Naive thymus-derived CD4-positive, alpha-beta T cell (primary cell): ENCODE measurements at regions not wholly inside any gene's neighbourhood (a gene's known extent, or its start where the extent isn't known, plus 50 kb on each side); places are given as distances from the start of the nearest gene placed in this dataset.

Experiments used
- ATAC-seq: fragments of 150-1000 bp; cut with Tn5 transposase; 2 replicates; pipeline ENCODE4 v1.10.0; 2021; ENCODE audit warnings: mild to moderate bottlenecking, moderate library complexity
- CTCF ChIA-PET: fragments of 350-600 bp; sonication (Branson Sonifier 250); formaldehyde crosslinking; loops from one replicate; lab custom pipeline; 2021; ENCODE audit warnings: antibody characterized with exemption; lab: Charles Lee
- POLR2A ChIA-PET: fragments of 350-600 bp; sonication (Branson Sonifier 250); formaldehyde crosslinking; loops from one replicate; lab custom pipeline; 2021; ENCODE audit warnings: antibody characterized with exemption, inconsistent platforms; lab: Charles Lee
- DNase-seq, 9 donors: peaks; one replicate each; pipeline versions ENCODE4 v3.0.0 to v3.0.0-alpha.2; 2020 to 2022; ENCODE audit warnings: mixed read lengths in 1 of 9
- H3K27ac ChIP-seq: one replicate; pipeline ENCODE4 v1.7.0; 2013; ENCODE audit warnings: mild to moderate bottlenecking, low read depth, low read length, moderate library complexity
- H3K27me3 ChIP-seq, 2 donors: one replicate each; pipeline ENCODE4 v1.7.0; 2013; ENCODE audit warnings: low read length in 2 of 2, mild to moderate bottlenecking in 2 of 2, moderate library complexity in 2 of 2; ENCODE audit not compliant: control insufficient read depth in 2 of 2, insufficient read depth in 2 of 2
- H3K36me3 ChIP-seq, 3 experiments: 1 replicate in 2 of 3; 2 replicates in 1 of 3; pipeline ENCODE4 v1.7.0; 2013; ENCODE audit warnings: low read length in 3 of 3, mild to moderate bottlenecking in 3 of 3, moderate library complexity in 1 of 3; ENCODE audit not compliant: insufficient read depth in 3 of 3, control insufficient read depth in 2 of 3
- H3K4me1 ChIP-seq, 2 donors: one replicate each; pipeline ENCODE4 v1.7.0; 2013; ENCODE audit warnings: low read length in 2 of 2, mild to moderate bottlenecking in 2 of 2, moderate library complexity in 1 of 2; ENCODE audit not compliant: control insufficient read depth in 2 of 2, insufficient read depth in 2 of 2
- H3K4me3 ChIP-seq: 2 replicates; pipeline ENCODE4 v1.7.0; 2013; ENCODE audit warnings: mild to moderate bottlenecking, low read length
- H3K9me3 ChIP-seq, 3 experiments: 1 replicate in 2 of 3; 2 replicates in 1 of 3; pipeline ENCODE4 v1.7.0; 2013; ENCODE audit warnings: low read length in 3 of 3; ENCODE audit not compliant: control insufficient read depth in 2 of 3
- H3K27ac Mint-ChIP-seq, 9 donors: one replicate each; pipeline ENCODE4 v1.8.0; 2020 to 2022; ENCODE audit warnings: mixed read lengths in 9 of 9, mild to moderate bottlenecking in 8 of 9, moderate library complexity in 5 of 9, inconsistent platforms in 2 of 9
- H3K27me3 Mint-ChIP-seq, 5 donors: one replicate each; pipeline ENCODE4 v1.8.0; 2021 to 2022; ENCODE audit warnings: mixed read lengths in 5 of 5, mild to moderate bottlenecking in 1 of 5
- H3K36me3 Mint-ChIP-seq, 5 donors: one replicate each; pipeline ENCODE4 v1.8.0; 2020 to 2022; ENCODE audit warnings: mixed read lengths in 5 of 5, mild to moderate bottlenecking in 3 of 5, inconsistent platforms in 1 of 5
- H3K4me1 Mint-ChIP-seq, 7 donors: one replicate each; pipeline ENCODE4 v1.8.0; 2020 to 2022; ENCODE audit warnings: mixed read lengths in 7 of 7, mild to moderate bottlenecking in 3 of 7, inconsistent platforms in 1 of 7
- H3K4me3 Mint-ChIP-seq, 10 donors: one replicate each; pipeline ENCODE4 v1.8.0; 2020 to 2022; ENCODE audit warnings: mild to moderate bottlenecking in 10 of 10, mixed read lengths in 10 of 10, moderate library complexity in 6 of 10, inconsistent platforms in 2 of 10
- H3K9me3 Mint-ChIP-seq, 11 donors: one replicate each; pipeline ENCODE4 v1.8.0; 2020 to 2022; ENCODE audit warnings: mixed read lengths in 11 of 11, mild to moderate bottlenecking in 4 of 11, inconsistent platforms in 1 of 11, moderate library complexity in 1 of 11
- intact Hi-C, 2 donors: fragments of 100-400 bp; cut with micrococcal nuclease; formaldehyde crosslinking; loops; one replicate each; pipeline ENCODE4 v1.15.1; 2023

- H3K36me3 Mint-ChIP-seq: peaks cover 0 to 9% (median 0%) of the 10 kb centered on the region in 5 donors
- H3K9me3 Mint-ChIP-seq: peaks cover 0 to 5% (median 0%) of the 10 kb centered on the region in 11 donors
- no peaks in the 10 kb centered on the region for H3K36me3 ChIP-seq
- CTCF ChIA-PET: no interaction called here
- no peak overlapping the region for H3K4me3 Mint-ChIP-seq
- no peak for ATAC-seq
- intact Hi-C loops: no loop called here
- H3K27ac Mint-ChIP-seq: peak overlapping the region in 1 of 9 donors; percentile 2
- no peaks in the 10 kb centered on the region for H3K4me1 ChIP-seq
- DNase-seq: no peak
- H3K27me3 Mint-ChIP-seq: peaks cover 51 to 67% (median 58%) of the 10 kb centered on the region in 5 donors
- H3K4me3 ChIP-seq: no peak overlapping the region
- no peaks in the 10 kb centered on the region for H3K9me3 ChIP-seq
- H3K27ac ChIP-seq: no peak overlapping the region
- peaks cover 0 to 4% (median 0%) of the 10 kb centered on the region in 7 donors for H3K4me1 Mint-ChIP-seq
- no peaks in the 10 kb centered on the region for H3K27me3 ChIP-seq
- POLR2A ChIA-PET: no interaction called here
These were observed 496.9 kb upstream of the ZFHX3 start for GRCh38 chr16:73544826-73545225.

GRCh38 chr16:73543970-73544599, 496.2 kb upstream of the ZFHX3 start:
- peaks cover 0 to 5% (median 0%) of the 10 kb centered on the region in 11 donors for H3K9me3 Mint-ChIP-seq
- Histone ChIP-seq H3K9me3 (no peaks in the 10 kb centered on the region), H3K4me3 (no peak overlapping the region), H3K27ac (no peak overlapping the region), H3K27me3 (no peaks in the 10 kb centered on the region), H3K36me3 (no peaks in the 10 kb centered on the region), H3K4me1 (no peaks in the 10 kb centered on the region)
- ATAC-seq (no peak), DNase-seq (no peak)
- no peak overlapping the region for H3K4me3 Mint-ChIP-seq
- ChIA-PET POLR2A (no interaction called here), CTCF (no interaction called here)
- peak overlapping the region in 1 of 9 donors; percentile 2 for H3K27ac Mint-ChIP-seq
- H3K36me3 Mint-ChIP-seq: peaks cover 0 to 9% (median 0%) of the 10 kb centered on the region in 5 donors
- intact Hi-C loops: no loop called here
- peaks cover 48 to 62% (median 53%) of the 10 kb centered on the region in 5 donors for H3K27me3 Mint-ChIP-seq
- peaks cover 0 to 4% (median 0%) of the 10 kb centered on the region in 7 donors for H3K4me1 Mint-ChIP-seq

DNA sequence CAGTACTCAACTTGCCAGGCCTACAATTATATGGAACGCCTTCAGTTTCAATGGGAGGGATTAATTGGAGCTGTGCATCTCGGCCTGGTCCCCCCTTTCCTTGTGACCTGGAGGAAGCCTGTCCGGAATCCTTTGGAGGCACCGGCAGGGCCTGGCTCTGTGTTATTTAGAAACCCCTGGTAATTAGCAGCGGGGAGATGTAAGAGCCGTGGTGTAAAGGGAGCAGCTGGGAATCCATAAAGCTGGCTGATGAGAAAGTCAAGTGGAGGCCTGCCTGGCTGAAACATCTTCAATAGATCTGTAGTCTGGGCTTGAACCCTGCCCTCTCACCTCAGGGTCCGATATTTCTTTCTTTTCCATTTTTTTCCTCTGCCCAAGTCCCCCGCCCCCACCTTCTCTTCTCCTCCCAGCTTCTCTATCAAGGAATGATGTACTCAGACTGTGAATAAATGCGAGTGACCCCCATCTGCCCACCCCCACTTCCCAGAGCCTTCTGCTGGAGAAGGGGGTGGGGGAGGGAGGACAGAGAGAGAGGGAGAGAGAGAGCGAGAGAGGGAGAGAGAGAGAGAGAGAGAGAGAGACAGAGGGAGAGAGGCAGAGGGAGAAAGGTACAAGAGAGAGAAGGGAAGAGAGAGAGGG, 495.5 kb upstream of the ZFHX3 start:
- Histone ChIP-seq H3K27ac (no peak overlapping the region), H3K4me1 (no peaks in the 10 kb centered on the region), H3K27me3 (no peaks in the 10 kb centered on the region), H3K4me3 (no peak overlapping the region), H3K9me3 (no peaks in the 10 kb centered on the region), H3K36me3 (no peaks in the 10 kb centered on the region)
- DNase-seq (no peak), ATAC-seq (no peak)
- Mint-ChIP-seq H3K4me3 (no peak overlapping the region), H3K27ac (no peak overlapping the region), H3K27me3 (peaks cover 48 to 62% (median 53%) of the 10 kb centered on the region in 5 donors), H3K4me1 (peaks cover 0 to 4% (median 0%) of the 10 kb centered on the region in 7 donors), H3K36me3 (peaks cover 0 to 9% (median 0%) of the 10 kb centered on the region in 5 donors), H3K9me3 (peaks cover 0 to 5% (median 0%) of the 10 kb centered on the region in 11 donors)
- POLR2A ChIA-PET: no interaction called here
- CTCF ChIA-PET: no interaction called here
- intact Hi-C loops: no loop called here

- H3K9me3 ChIP-seq: no peaks in the 10 kb centered on the region
- Mint-ChIP-seq H3K4me1 (peaks cover 0 to 4% (median 0%) of the 10 kb centered on the region in 7 donors), H3K36me3 (peaks cover 0 to 9% (median 0%) of the 10 kb centered on the region in 5 donors), H3K27me3 (peaks cover 46 to 58% (median 53%) of the 10 kb centered on the region in 5 donors), H3K9me3 (peaks cover 0 to 5% (median 0%) of the 10 kb centered on the region in 11 donors), H3K27ac (no peak overlapping the region), H3K4me3 (no peak overlapping the region)
- H3K4me1 ChIP-seq: no peaks in the 10 kb centered on the region
- H3K27ac ChIP-seq: no peak overlapping the region
- no peak for DNase-seq
- H3K4me3 ChIP-seq: no peak overlapping the region
- H3K36me3 ChIP-seq: no peaks in the 10 kb centered on the region
- ChIA-PET CTCF (no interaction called here), POLR2A (no interaction called here)
- no peaks in the 10 kb centered on the region for H3K27me3 ChIP-seq
- no peak for ATAC-seq
- intact Hi-C loops: no loop called here
These were observed 495.0 kb upstream of the ZFHX3 start for GRCh38 chr16:73542885-73543284.

DNA sequence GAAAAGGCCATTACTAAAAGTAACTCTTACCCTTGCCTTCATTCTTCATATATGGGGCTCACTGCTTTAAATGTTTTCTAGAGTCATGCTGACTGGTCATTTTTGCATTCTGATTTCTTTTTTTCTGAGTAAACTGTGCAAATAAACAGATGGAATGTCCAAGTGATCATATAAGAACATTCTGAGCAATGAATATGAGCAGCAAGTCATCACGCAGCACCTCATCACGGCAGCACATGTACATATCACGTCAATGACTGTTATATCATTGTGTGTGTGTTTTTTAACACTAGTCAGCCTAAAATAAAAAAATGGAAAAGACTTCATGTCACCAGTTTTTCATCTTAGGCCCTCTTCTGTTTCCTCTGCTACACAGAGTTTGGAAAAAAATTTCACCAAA, 490.0 kb upstream of the ZFHX3 start:
- no peaks in the 10 kb centered on the region for H3K4me1 Mint-ChIP-seq
- POLR2A ChIA-PET: no interaction called here
- CTCF ChIA-PET: no interaction called here

DNA sequence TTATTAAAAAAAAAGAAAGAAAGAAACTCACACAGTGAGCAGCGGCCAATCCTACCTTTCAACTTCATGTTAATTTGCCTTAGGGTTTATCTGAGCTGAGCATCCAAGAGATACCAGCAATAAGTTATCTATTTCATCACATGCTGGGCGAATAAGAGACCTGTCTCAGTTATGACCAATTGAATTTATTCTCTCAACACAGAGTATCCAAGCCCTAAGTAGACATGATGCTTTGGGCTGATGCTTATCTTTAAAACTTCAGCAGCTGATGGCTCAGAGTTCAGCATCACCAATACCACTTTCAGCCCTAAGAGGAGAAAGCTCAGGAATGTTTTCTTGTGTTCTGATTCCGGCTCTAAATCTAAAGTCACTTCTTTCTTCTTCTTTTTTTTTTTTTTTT, 489.0 kb upstream of the ZFHX3 start:
- Histone ChIP-seq H3K27ac (no peak overlapping the region), H3K36me3 (no peaks in the 10 kb centered on the region), H3K4me1 (no peaks in the 10 kb centered on the region), H3K4me3 (no peak overlapping the region), H3K9me3 (no peaks in the 10 kb centered on the region), H3K27me3 (no peaks in the 10 kb centered on the region)
- no peak for ATAC-seq
- Mint-ChIP-seq H3K27ac (no peak overlapping the region), H3K27me3 (peaks cover 0 to 16% (median 7%) of the 10 kb centered on the region in 5 donors), H3K36me3 (no peaks in the 10 kb centered on the region), H3K4me1 (no peaks in the 10 kb centered on the region), H3K4me3 (no peak overlapping the region), H3K9me3 (peaks cover 0 to 20% (median 3%) of the 10 kb centered on the region in 11 donors)
- DNase-seq: no peak
- ChIA-PET POLR2A (interaction anchor here (0.6 kb wide), 1 partner anchor 15 kb away, joined by 3 read pairs; no protein-coding TSS in a partner anchor), CTCF (no interaction called here)
- intact Hi-C loops: no loop called here

More for the DNA sequence above, 490.0 kb upstream of the ZFHX3 start:
- no peaks in the 10 kb centered on the region for H3K9me3 ChIP-seq
- H3K4me1 ChIP-seq: no peaks in the 10 kb centered on the region
- no peak overlapping the region for H3K27ac ChIP-seq
- no peak overlapping the region for H3K27ac Mint-ChIP-seq
- DNase-seq: no peak
- intact Hi-C loops: no loop called here
- no peak overlapping the region for H3K4me3 ChIP-seq
- H3K27me3 ChIP-seq: no peaks in the 10 kb centered on the region
- H3K27me3 Mint-ChIP-seq: peaks cover 4 to 25% (median 13%) of the 10 kb centered on the region in 5 donors
- peaks cover 0 to 4% (median 0%) of the 10 kb centered on the region in 5 donors for H3K36me3 Mint-ChIP-seq
- H3K9me3 Mint-ChIP-seq: peaks cover 0 to 14% (median 3%) of the 10 kb centered on the region in 11 donors
- no peaks in the 10 kb centered on the region for H3K36me3 ChIP-seq
- H3K4me3 Mint-ChIP-seq: no peak overlapping the region
- no peak for ATAC-seq
